HCT116 (cell line): ENCODE measurements at regions not wholly inside any gene's neighbourhood (a gene's known extent, or its start where the extent isn't known, plus 50 kb on each side); places are given as distances from the start of the nearest gene placed in this dataset.

Source experiments
- ATAC-seq: fragments of 200-7000 bp; cut with Tn5 transposase; 2 replicates; pipeline ENCODE4 v1.9.1; 2020; ENCODE audit warnings: mild to moderate bottlenecking, moderate library complexity
- BruUV-seq: library from RNA; stranded (reverse); fragments of 400-500 nt; replicated peaks from 2 replicates; lab custom pipeline; 2021; lab: Mats Ljungman, UMichigan
- CTCF ChIA-PET: fragments of 300-600 bp; sonication (Branson Sonifier 250); formaldehyde crosslinking; loops from one replicate; lab custom pipeline; 2021; ENCODE audit warnings: antibody characterized with exemption; lab: Charles Lee
- POLR2A ChIA-PET: fragments of 300-600, 350-600 bp; sonication (Branson Sonifier 250); formaldehyde crosslinking; loops from one replicate; lab custom pipeline; 2021; ENCODE audit warnings: antibody characterized with exemption; lab: Charles Lee
- RAD21 ChIA-PET, 2 experiments: fragments of 300-600 bp; sonication (Branson Sonifier 250); formaldehyde crosslinking; loops; one replicate each; lab custom pipeline; 2023; ENCODE audit warnings: low total read pairs in 2 of 2; ENCODE audit not compliant: uncharacterized antibody in 2 of 2, unreplicated experiment in 2 of 2, low non-redundant PET in 1 of 2; lab: Charles Lee
- DNase-seq: peaks from one replicate; pipeline ENCODE4 v3.0.0-alpha.2; 2010; ENCODE audit warnings: low read depth, low spot score
- H2AFZ ChIP-seq: fragments of 200-600 bp; shearing (Covaris generic), sonication (generic); 2 replicates; pipeline ENCODE4 v1.6.1; 2017; ENCODE audit warnings: low read depth, mixed run types, mixed read lengths, antibody characterized with exemption, low read length; ENCODE audit not compliant: poor library complexity, severe bottlenecking
- H3K27ac ChIP-seq: 2 replicates; pipeline ENCODE4 v1.5.1; 2012; ENCODE audit warnings: low read depth, low read length
- H3K27me3 ChIP-seq: fragments of 200-600 bp; sonication (generic); 2 replicates; pipeline ENCODE4 v1.6.1; 2016; ENCODE audit warnings: mixed run types, low read length, mixed read lengths; ENCODE audit not compliant: insufficient read depth
- H3K36me3 ChIP-seq, 2 experiments: fragments of 200-500 bp in 1 of 2; fragments of 200-600 bp in 1 of 2; sonication (Bioruptor generic) in 1 of 2; sonication (generic) in 1 of 2; 2 replicates each; pipeline versions ENCODE4 v1.5.1 to v1.6.1; 2014 to 2016; ENCODE audit warnings: low read length in 2 of 2, inconsistent platforms in 1 of 2, mixed read lengths in 1 of 2, mixed run types in 1 of 2; ENCODE audit not compliant: insufficient read depth in 2 of 2, control insufficient read depth in 1 of 2
- H3K4me1 ChIP-seq, 2 experiments: fragments of 200-600 bp in 1 of 2; sonication (generic) in 1 of 2; 2 replicates each; pipeline versions ENCODE4 v1.5.1 to v1.6.1; 2012 to 2017; ENCODE audit warnings: low read length in 2 of 2, inconsistent platforms in 1 of 2, mild to moderate bottlenecking in 1 of 2, mixed read lengths in 1 of 2, mixed run types in 1 of 2, moderate library complexity in 1 of 2; ENCODE audit not compliant: insufficient read depth in 2 of 2, control insufficient read depth in 1 of 2
- H3K4me2 ChIP-seq: fragments of 200-600 bp; sonication (generic); 2 replicates; pipeline ENCODE4 v1.6.1; 2017; ENCODE audit warnings: mixed run types, low read length, mixed read lengths
- H3K4me3 ChIP-seq, 2 experiments: fragments of 200-600 bp in 1 of 2; sonication (generic) in 1 of 2; replicated peaks in 1 of 2; 2 replicates each; pipeline ENCODE4 v1.5.1; 2011 to 2016; ENCODE audit warnings: low read length in 2 of 2, control low read depth in 1 of 2, low read depth in 1 of 2, mild to moderate bottlenecking in 1 of 2, mixed read lengths in 1 of 2, mixed run types in 1 of 2
- H3K79me2 ChIP-seq: fragments of 200-600 bp; sonication (generic); 2 replicates; pipeline ENCODE4 v1.6.1; 2017; ENCODE audit warnings: mild to moderate bottlenecking, mixed run types, low read length, moderate library complexity, mixed read lengths; ENCODE audit not compliant: insufficient read depth
- H3K9ac ChIP-seq: fragments of 200-600 bp; sonication (generic); 2 replicates; pipeline ENCODE4 v1.6.1; 2016; ENCODE audit warnings: low read length, mixed read lengths
- H3K9me2 ChIP-seq: fragments of 200-600 bp; sonication (generic), shearing (Covaris generic); 2 replicates; pipeline ENCODE4 v1.6.1; 2017; ENCODE audit warnings: mixed run types, mild to moderate bottlenecking, moderate library complexity; ENCODE audit not compliant: insufficient read depth
- H3K9me3 ChIP-seq, 2 experiments: fragments of 200-500 bp in 1 of 2; fragments of 200-600 bp in 1 of 2; sonication (Bioruptor generic) in 1 of 2; sonication (generic) in 1 of 2; 2 replicates each; pipeline ENCODE4 v1.6.1; 2014 to 2017; ENCODE audit warnings: low read length in 2 of 2, mixed read lengths in 2 of 2, inconsistent platforms in 1 of 2, low read depth in 1 of 2, mild to moderate bottlenecking in 1 of 2, mixed run types in 1 of 2, moderate library complexity in 1 of 2; ENCODE audit not compliant: control insufficient read depth in 1 of 2, insufficient read depth in 1 of 2
- H4K20me1 ChIP-seq: fragments of 200-600 bp; sonication (generic), shearing (Covaris generic); 2 replicates; pipeline ENCODE4 v1.6.1; 2017; ENCODE audit warnings: mixed run types, mild to moderate bottlenecking, moderate library complexity; ENCODE audit not compliant: insufficient read depth
- ATF3 ChIP-seq: IDR thresholded peaks from 2 replicates; pipeline ENCODE4 v1.6.1; 2012
- FOSL1 ChIP-seq: IDR thresholded peaks from 2 replicates; pipeline ENCODE4 v1.6.1; 2012; ENCODE audit warnings: low read depth
- JUND ChIP-seq: IDR thresholded peaks from 2 replicates; pipeline ENCODE4 v1.6.1; 2012
- POLR2A ChIP-seq: IDR thresholded peaks from 2 replicates; pipeline ENCODE4 v1.7.0; 2011; ENCODE audit warnings: borderline replicate concordance; ENCODE audit not compliant: insufficient read depth, insufficient read length; ENCODE audit errors: extremely low read depth
- REST ChIP-seq: IDR thresholded peaks from 2 replicates; pipeline ENCODE4 v1.6.1; 2012; ENCODE audit warnings: low read depth
- SIN3A ChIP-seq: IDR thresholded peaks from 2 replicates; pipeline ENCODE4 v1.6.1; 2012; ENCODE audit warnings: low read depth
- SP1 ChIP-seq: IDR thresholded peaks from 2 replicates; pipeline ENCODE4 v1.6.1; 2012; ENCODE audit warnings: low read depth
- SRF ChIP-seq: IDR thresholded peaks from 2 replicates; pipeline ENCODE4 v1.6.1; 2012; ENCODE audit warnings: low read depth
- ZFX ChIP-seq: fragments of 450-650 bp; IDR thresholded peaks from 2 replicates; pipeline ENCODE4 v1.6.1; 2017
- intact Hi-C: fragments of 100-400 bp; cut with micrococcal nuclease; formaldehyde crosslinking; loops from 2 replicates; pipeline ENCODE4 v1.10.0; 2022

GRCh38 chr6:4364172-4364571 is 228.8 kb upstream of the ECI2 start:
- Histone ChIP-seq H3K9ac (no peak overlapping the region), H4K20me1 (no peaks in the 10 kb centered on the region), H3K4me3 (no peak overlapping the region), H3K79me2 (no peaks in the 10 kb centered on the region), H3K4me1 (peaks cover 6 to 7% of the 10 kb centered on the region in 2 experiments), H2AFZ (no peak overlapping the region), H3K9me3 (no peaks in the 10 kb centered on the region), H3K27ac (no peak overlapping the region), H3K9me2 (no peaks in the 10 kb centered on the region), H3K27me3 (no peaks in the 10 kb centered on the region), H3K4me2 (no peak overlapping the region), H3K36me3 (no peaks in the 10 kb centered on the region)
- intact Hi-C loops, result no loop called here
- CTCF ChIA-PET, result no interaction called here
- RAD21 ChIA-PET, result no interaction called here
- no peak for DNase-seq
- ATAC-seq, result no peak
- BruUV-seq, result no TSS peak
- POLR2A ChIA-PET, result no interaction called here
- no peak for TF ChIP-seq SIN3A
- TF ChIP-seq FOSL1, result no peak
- TF ChIP-seq ZFX, result no peak
- TF ChIP-seq REST, result no peak
- no peak for TF ChIP-seq SRF
- TF ChIP-seq SP1, result no peak
- TF ChIP-seq POLR2A, result no peak
- TF ChIP-seq JUND, result no peak
- no peak for TF ChIP-seq ATF3
